WTC11 (cell line): ENCODE measurements at regions not wholly inside any gene's neighbourhood (a gene's known extent, or its start where the extent isn't known, plus 50 kb on each side); places are given as distances from the start of the nearest gene placed in this dataset.

ENCODE experiments used
- ARID4B ChIP-seq: sonication (generic); formaldehyde crosslinking; IDR thresholded peaks from 2 replicates; pipeline ENCODE4 v1.8.0; 2023; ENCODE audit warnings: missing genetic modification reagents, mild to moderate bottlenecking, borderline replicate concordance
- ATF2 ChIP-seq: sonication (generic); formaldehyde crosslinking; IDR thresholded peaks from 2 replicates; pipeline ENCODE4 v1.8.1; 2022; ENCODE audit warnings: low read depth, missing genetic modification reagents, borderline replicate concordance
- CTCF ChIP-seq: fragments of 200-600 bp; IDR thresholded peaks from 2 replicates; pipeline ENCODE4 v1.8.0; 2022; ENCODE audit warnings: antibody characterized with exemption
- FOXJ3 ChIP-seq: sonication (generic); formaldehyde crosslinking; IDR thresholded peaks from 2 replicates; pipeline ENCODE4 v1.9.0; 2021; ENCODE audit warnings: missing genetic modification reagents, mild to moderate bottlenecking, borderline replicate concordance
- FOXP4 ChIP-seq: sonication (generic); formaldehyde crosslinking; IDR thresholded peaks from 2 replicates; pipeline ENCODE4 v1.8.0; 2022; ENCODE audit warnings: mild to moderate bottlenecking, missing genetic modification reagents
- NR1H2 ChIP-seq: sonication (generic); formaldehyde crosslinking; IDR thresholded peaks from 2 replicates; pipeline ENCODE4 v1.9.0; 2021; ENCODE audit warnings: mild to moderate bottlenecking, moderate library complexity, missing genetic modification reagents
- TEAD1 ChIP-seq: sonication (generic); formaldehyde crosslinking; IDR thresholded peaks from 2 replicates; pipeline ENCODE4 v1.8.0; 2022; ENCODE audit warnings: mild to moderate bottlenecking, missing genetic modification reagents
- TEAD4 ChIP-seq: sonication (generic); formaldehyde crosslinking; IDR thresholded peaks from 2 replicates; pipeline ENCODE4 v1.8.0; 2022; ENCODE audit warnings: mild to moderate bottlenecking, missing genetic modification reagents
- ZNF138 ChIP-seq: sonication (generic); formaldehyde crosslinking; conservative IDR thresholded peaks from 2 replicates; pipeline ENCODE4 v1.8.1; 2022; ENCODE audit warnings: mild to moderate bottlenecking, moderate library complexity, missing genetic modification reagents

- TF ChIP-seq ATF2 (CRISPR knock-in tag) (no peak), CTCF (no peak), NR1H2 (CRISPR knock-in tag) (no peak), TEAD1 (no peak), FOXJ3 (no peak), ARID4B (no peak), ZNF138 (CRISPR knock-in tag) (no peak), FOXP4 (no peak), TEAD4 (CRISPR knock-in tag) (no peak)
These were observed 408.8 kb upstream of the UBE2E3 start for GRCh38 chr2:180571559-180571958.
